SK-N-SH (cell line): ENCODE measurements at regions not wholly inside any gene's neighbourhood (a gene's known extent, or its start where the extent isn't known, plus 50 kb on each side); places are given as distances from the start of the nearest gene placed in this dataset.

Source experiments
- CTCF ChIA-PET: fragments of 300-600, 350-600 bp; formaldehyde crosslinking; extraction: SDS; loops from one replicate; lab custom pipeline; 2021; lab: Yijun Ruan, JAX
- POLR2A ChIA-PET: fragments of 350-600 bp; sonication (Branson Sonifier 250); formaldehyde crosslinking; extraction: SDS; loops from one replicate; lab custom pipeline; 2020; ENCODE audit warnings: antibody characterized with exemption, inconsistent platforms; lab: Yijun Ruan, JAX
- DNase-seq: peaks from one replicate; pipeline ENCODE4 v3.0.0; 2012
- H2AFZ ChIP-seq: fragments of 200-600 bp; sonication (generic); 2 replicates; pipeline ENCODE4 v1.8.1; 2016; ENCODE audit warnings: antibody characterized with exemption, mild to moderate bottlenecking, low read depth
- H3F3A ChIP-seq: fragments of 200-600 bp; sonication (generic); replicated peaks from 2 replicates; pipeline ENCODE3; 2016; ENCODE audit warnings: antibody characterized with exemption, mild to moderate bottlenecking; ENCODE audit not compliant: insufficient read depth
- H3K27ac ChIP-seq, 2 experiments: fragments of 200-500 bp in 1 of 2; fragments of 200-600 bp in 1 of 2; sonication (Bioruptor generic) in 1 of 2; sonication (generic), shearing (Covaris generic) in 1 of 2; 2 replicates each; pipeline versions ENCODE4 v1.5.1 to v1.6.1; 2014 to 2016; ENCODE audit warnings: low read depth in 2 of 2, inconsistent platforms in 1 of 2, low read length in 1 of 2, mild to moderate bottlenecking in 1 of 2, mixed read lengths in 1 of 2
- H3K27me3 ChIP-seq: fragments of 200-600 bp; sonication (generic), shearing (Covaris generic); 2 replicates; pipeline ENCODE4 v1.6.1; 2016; ENCODE audit warnings: mixed run types; ENCODE audit not compliant: insufficient read depth
- H3K36me3 ChIP-seq, 2 experiments: fragments of 200-500 bp in 1 of 2; fragments of 200-600 bp in 1 of 2; sonication (Bioruptor generic) in 1 of 2; sonication (generic) in 1 of 2; replicated peaks in 1 of 2; 2 replicates each; pipeline versions ENCODE3 to v1.5.1; 2014 to 2016; ENCODE audit warnings: low read length in 1 of 2, mild to moderate bottlenecking in 1 of 2; ENCODE audit not compliant: insufficient read depth in 2 of 2, control insufficient read depth in 1 of 2
- H3K4me1 ChIP-seq, 2 experiments: fragments of 200-500 bp in 1 of 2; fragments of 200-600 bp in 1 of 2; sonication (Bioruptor generic) in 1 of 2; sonication (generic), shearing (Covaris generic) in 1 of 2; 2 replicates each; pipeline versions ENCODE4 v1.5.1 to v1.6.1; 2014 to 2016; ENCODE audit warnings: low read depth in 1 of 2, low read length in 1 of 2, mixed run types in 1 of 2; ENCODE audit not compliant: insufficient read depth in 2 of 2, control insufficient read depth in 1 of 2
- H3K4me2 ChIP-seq: fragments of 200-600 bp; sonication (generic), shearing (Covaris generic); 2 replicates; pipeline ENCODE4 v1.6.1; 2017; ENCODE audit warnings: mixed run types
- H3K4me3 ChIP-seq, 2 experiments: fragments of 200-500 bp in 1 of 2; fragments of 200-600 bp in 1 of 2; sonication (Bioruptor generic) in 1 of 2; sonication (generic), shearing (Covaris generic) in 1 of 2; 2 replicates each; pipeline versions ENCODE4 v1.5.1 to v1.8.1; 2014 to 2016; ENCODE audit warnings: low read depth in 2 of 2, inconsistent platforms in 1 of 2, low read length in 1 of 2, mild to moderate bottlenecking in 1 of 2, mixed read lengths in 1 of 2, moderate library complexity in 1 of 2
- H3K79me2 ChIP-seq: fragments of 200-600 bp; sonication (generic); 2 replicates; pipeline ENCODE4 v1.8.1; 2017; ENCODE audit warnings: mild to moderate bottlenecking; ENCODE audit not compliant: insufficient read depth
- H3K9ac ChIP-seq: fragments of 200-600 bp; sonication (generic); 2 replicates; pipeline ENCODE4 v1.6.1; 2017; ENCODE audit warnings: mixed run types
- H3K9me2 ChIP-seq: fragments of 200-600 bp; sonication (generic); 2 replicates; pipeline ENCODE4 v1.6.1; 2017; ENCODE audit warnings: mixed run types
- H3K9me3 ChIP-seq: fragments of 200-600 bp; sonication (generic); 2 replicates; pipeline ENCODE4 v1.6.1; 2017; ENCODE audit warnings: mixed run types, mild to moderate bottlenecking, moderate library complexity
- H4K20me1 ChIP-seq: fragments of 200-600 bp; sonication (generic); 2 replicates; pipeline ENCODE4 v1.6.1; 2017; ENCODE audit warnings: mild to moderate bottlenecking, mixed run types; ENCODE audit not compliant: insufficient read depth
- CTCF ChIP-seq: fragments of 200-600 bp; sonication (generic); IDR thresholded peaks from 2 replicates; pipeline ENCODE4 v1.6.1; 2017; ENCODE audit warnings: antibody characterized with exemption, mild to moderate bottlenecking, moderate library complexity
- ELF1 ChIP-seq: IDR thresholded peaks from 2 replicates; pipeline ENCODE4 v1.4.0; 2012
- EP300 ChIP-seq, 2 experiments: IDR thresholded peaks; 2 replicates each; pipeline versions ENCODE4 v1.4.0 to v1.6.1; 2012; ENCODE audit warnings: borderline replicate concordance in 1 of 2, low read depth in 1 of 2, low read length in 1 of 2
- FOXM1 ChIP-seq: IDR thresholded peaks from 2 replicates; pipeline ENCODE4 v1.4.0; 2012; ENCODE audit warnings: low read depth, mild to moderate bottlenecking
- RFX5 ChIP-seq: IDR thresholded peaks from 2 replicates; pipeline ENCODE4 v1.6.1; 2012; ENCODE audit warnings: mild to moderate bottlenecking, improper control_type of control experiment, low read length
- RXRA ChIP-seq: IDR thresholded peaks from 2 replicates; pipeline ENCODE4 v1.4.0; 2012; ENCODE audit warnings: low read depth, mild to moderate bottlenecking, borderline replicate concordance
- SIN3A ChIP-seq: IDR thresholded peaks from 2 replicates; pipeline ENCODE4 v1.6.1; 2012; ENCODE audit warnings: low read depth, mild to moderate bottlenecking, low read length, moderate library complexity, borderline replicate concordance
- SMC3 ChIP-seq: IDR thresholded peaks from 2 replicates; pipeline ENCODE4 v1.6.1; 2012; ENCODE audit warnings: low read depth, low read length, improper control_type of control experiment
- TAF1 ChIP-seq: IDR thresholded peaks from 2 replicates; pipeline ENCODE4 v1.6.1; 2012; ENCODE audit warnings: low read depth, mild to moderate bottlenecking, low read length, moderate library complexity, borderline replicate concordance
- TEAD4 ChIP-seq: IDR thresholded peaks from 2 replicates; pipeline ENCODE4 v1.4.0; 2012; ENCODE audit warnings: mild to moderate bottlenecking, borderline replicate concordance; ENCODE audit not compliant: insufficient read depth
- WGBS: methylation state at CpG from one replicate; pipeline ENCODE4 v1.1.6; 2017; ENCODE audit warnings: low lambda C conversion rate; 5-methylcytosine and 5-hydroxymethylcytosine counted together
- TF ChIP-seq, protein P1 (sequence below): IDR thresholded peaks from 2 replicates; pipeline ENCODE4 v1.4.0; 2012; ENCODE audit warnings: low read depth, borderline replicate concordance
- TF ChIP-seq, protein P2 (sequence below): IDR thresholded peaks from 2 replicates; pipeline ENCODE4 v1.6.1; 2012; ENCODE audit warnings: mild to moderate bottlenecking, low read depth, low read length, moderate library complexity

DNA sequence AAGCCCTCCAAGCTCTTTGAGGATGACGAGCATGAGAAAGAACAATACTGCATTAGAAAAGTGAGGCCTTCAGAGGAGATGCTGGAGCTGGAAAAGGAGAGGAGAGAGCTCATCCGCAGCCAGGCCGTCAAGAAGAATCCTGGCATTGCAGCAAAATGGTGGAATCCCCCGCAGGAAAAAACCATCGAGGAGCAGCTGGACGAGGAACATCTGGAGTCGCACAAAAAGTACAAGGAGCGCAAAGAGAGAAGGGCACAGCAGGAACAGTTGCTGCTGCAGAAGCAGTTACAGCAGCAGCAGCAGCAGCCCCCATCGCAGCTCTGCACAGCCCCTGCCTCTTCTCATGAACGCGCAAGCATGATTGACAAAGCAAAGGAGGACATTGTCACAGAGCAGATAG, 71.2 kb downstream of the C9orf152 start:
- DNase-seq, result no peak
- H2AFZ ChIP-seq, result no peak overlapping the region
- peaks cover 37% of the 10 kb centered on the region for H3F3A ChIP-seq
- ChIA-PET POLR2A (no interaction called here), CTCF (interaction anchor here (1.1 to 1.5 kb wide), 2 partner anchors 11 to 16 kb away, joined by 3 read pairs; no protein-coding TSS in a partner anchor)
- H3K9ac ChIP-seq, result no peak overlapping the region
- TF ChIP-seq SMC3, result no peak
- TF ChIP-seq SIN3A, result no peak
- no peak for TF ChIP-seq RFX5
- TF ChIP-seq, protein P1, sequence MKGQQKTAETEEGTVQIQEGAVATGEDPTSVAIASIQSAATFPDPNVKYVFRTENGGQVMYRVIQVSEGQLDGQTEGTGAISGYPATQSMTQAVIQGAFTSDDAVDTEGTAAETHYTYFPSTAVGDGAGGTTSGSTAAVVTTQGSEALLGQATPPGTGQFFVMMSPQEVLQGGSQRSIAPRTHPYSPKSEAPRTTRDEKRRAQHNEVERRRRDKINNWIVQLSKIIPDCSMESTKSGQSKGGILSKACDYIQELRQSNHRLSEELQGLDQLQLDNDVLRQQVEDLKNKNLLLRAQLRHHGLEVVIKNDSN, result no peak
- TF ChIP-seq FOXM1, result no peak
- TF ChIP-seq, protein P2, sequence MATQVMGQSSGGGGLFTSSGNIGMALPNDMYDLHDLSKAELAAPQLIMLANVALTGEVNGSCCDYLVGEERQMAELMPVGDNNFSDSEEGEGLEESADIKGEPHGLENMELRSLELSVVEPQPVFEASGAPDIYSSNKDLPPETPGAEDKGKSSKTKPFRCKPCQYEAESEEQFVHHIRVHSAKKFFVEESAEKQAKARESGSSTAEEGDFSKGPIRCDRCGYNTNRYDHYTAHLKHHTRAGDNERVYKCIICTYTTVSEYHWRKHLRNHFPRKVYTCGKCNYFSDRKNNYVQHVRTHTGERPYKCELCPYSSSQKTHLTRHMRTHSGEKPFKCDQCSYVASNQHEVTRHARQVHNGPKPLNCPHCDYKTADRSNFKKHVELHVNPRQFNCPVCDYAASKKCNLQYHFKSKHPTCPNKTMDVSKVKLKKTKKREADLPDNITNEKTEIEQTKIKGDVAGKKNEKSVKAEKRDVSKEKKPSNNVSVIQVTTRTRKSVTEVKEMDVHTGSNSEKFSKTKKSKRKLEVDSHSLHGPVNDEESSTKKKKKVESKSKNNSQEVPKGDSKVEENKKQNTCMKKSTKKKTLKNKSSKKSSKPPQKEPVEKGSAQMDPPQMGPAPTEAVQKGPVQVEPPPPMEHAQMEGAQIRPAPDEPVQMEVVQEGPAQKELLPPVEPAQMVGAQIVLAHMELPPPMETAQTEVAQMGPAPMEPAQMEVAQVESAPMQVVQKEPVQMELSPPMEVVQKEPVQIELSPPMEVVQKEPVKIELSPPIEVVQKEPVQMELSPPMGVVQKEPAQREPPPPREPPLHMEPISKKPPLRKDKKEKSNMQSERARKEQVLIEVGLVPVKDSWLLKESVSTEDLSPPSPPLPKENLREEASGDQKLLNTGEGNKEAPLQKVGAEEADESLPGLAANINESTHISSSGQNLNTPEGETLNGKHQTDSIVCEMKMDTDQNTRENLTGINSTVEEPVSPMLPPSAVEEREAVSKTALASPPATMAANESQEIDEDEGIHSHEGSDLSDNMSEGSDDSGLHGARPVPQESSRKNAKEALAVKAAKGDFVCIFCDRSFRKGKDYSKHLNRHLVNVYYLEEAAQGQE, result no peak
- TF ChIP-seq ELF1, result no peak
- H3K36me3 ChIP-seq, result peaks cover 34 to 57% of the 10 kb centered on the region in 2 experiments
- H3K79me2 ChIP-seq, result peaks cover 99% of the 10 kb centered on the region
- H3K27me3 ChIP-seq, result no peaks in the 10 kb centered on the region
- no peak overlapping the region for H3K4me3 ChIP-seq
- H4K20me1 ChIP-seq, result peaks cover 95% of the 10 kb centered on the region
- no peak overlapping the region for H3K4me2 ChIP-seq
- H3K9me2 ChIP-seq, result no peaks in the 10 kb centered on the region
- H3K4me1 ChIP-seq, result peaks cover 0 to 33% of the 10 kb centered on the region in 2 experiments; a peak in 2 of 4 replicates
- H3K27ac ChIP-seq, result no peak overlapping the region
- no peaks in the 10 kb centered on the region for H3K9me3 ChIP-seq
- 93% methylated on average over 11 of the region's 11 CpGs for WGBS

- peaks cover 23% of the 10 kb centered on the region for H3F3A ChIP-seq
- H3K79me2 ChIP-seq, result peaks cover 100% of the 10 kb centered on the region
- H3K9me2 ChIP-seq, result no peaks in the 10 kb centered on the region
- H3K9ac ChIP-seq, result no peak overlapping the region; the same call in 1 of the 2 replicates
- no peak overlapping the region for H3K4me3 ChIP-seq
- no peaks in the 10 kb centered on the region for H3K9me3 ChIP-seq
- H3K27me3 ChIP-seq, result no peaks in the 10 kb centered on the region
- peak overlapping the region in 1 of 2 experiments; percentile 81; a peak in 2 of 4 replicates for H3K27ac ChIP-seq
- POLR2A ChIA-PET, result no interaction called here
- 76% methylated on average over 4 of the region's 4 CpGs for WGBS
- H3K4me2 ChIP-seq, result peak overlapping the region; percentile 64; the same call in 1 of the 2 replicates
- no peak for DNase-seq
- H3K4me1 ChIP-seq, result peaks cover 4 to 40% of the 10 kb centered on the region in 2 experiments; a peak in 3 of 4 replicates
- H4K20me1 ChIP-seq, result peaks cover 100% of the 10 kb centered on the region
- CTCF ChIA-PET, result no interaction called here
- no peak for TF ChIP-seq TAF1
- TF ChIP-seq CTCF, result no peak
- no peak for TF ChIP-seq TEAD4
- no peak for TF ChIP-seq EP300 (IDR thresholded peaks at IDR 0.05; ENCODE audit: borderline replicate concordance in 1 of 2, low read depth in 1 of 2, low read length in 1 of 2)
- no peak for TF ChIP-seq RXRA
- peaks cover 34 to 55% of the 10 kb centered on the region in 2 experiments for H3K36me3 ChIP-seq
- no peak overlapping the region for H2AFZ ChIP-seq
Measured at GRCh38 chr9:110140276-110140675, 67.7 kb downstream of the C9orf152 start.
